Endothelial cell of umbilical vein (primary cell): ENCODE measurements at regions not wholly inside any gene's neighbourhood (a gene's known extent, or its start where the extent isn't known, plus 50 kb on each side); places are given as distances from the start of the nearest gene placed in this dataset.

Experiments
- BruUV-seq: library from RNA; stranded (reverse); fragments of 400-500 nt; replicated peaks from 2 replicates; lab custom pipeline; 2021; lab: Mats Ljungman, UMichigan
- CTCF ChIA-PET: fragments of 300-600, 350-600 bp; sonication (Branson Sonifier 250); formaldehyde crosslinking; loops from one replicate; lab custom pipeline; 2021; ENCODE audit warnings: antibody characterized with exemption, inconsistent platforms; lab: Charles Lee
- POLR2A ChIA-PET: fragments of 300-600, 350-600 bp; sonication (Branson Sonifier 250); formaldehyde crosslinking; loops from one replicate; lab custom pipeline; 2021; ENCODE audit warnings: antibody characterized with exemption, inconsistent platforms; lab: Charles Lee
- DNase-seq: peaks from one replicate; pipeline ENCODE4 v3.0.0-alpha.2; 2011; ENCODE audit warnings: low read depth, low spot score
- FAIRE-seq: peaks from 2 replicates; lab custom pipeline; 2011; peaks lifted over from hg19 to GRCh38; lab: Jason Lieb, UNC
- H2AFZ ChIP-seq: 2 replicates; pipeline ENCODE4 v1.6.0; 2012; ENCODE audit warnings: low read depth, low read length, control low read depth, inconsistent platforms
- H3K27ac ChIP-seq: 2 replicates; pipeline ENCODE4 v1.5.1; 2011; ENCODE audit warnings: low read depth, mild to moderate bottlenecking, control low read depth, low read length, moderate library complexity; ENCODE audit not compliant: insufficient read depth
- H3K27me3 ChIP-seq, 2 experiments: 2 replicates each; pipeline versions ENCODE4 v1.6.0 to v1.6.1; 2011; ENCODE audit warnings: low read length in 2 of 2, mixed read lengths in 1 of 2; ENCODE audit not compliant: control insufficient read depth in 2 of 2, insufficient read depth in 2 of 2
- H3K36me3 ChIP-seq, 2 experiments: 2 replicates in 1 of 2; 3 replicates in 1 of 2; pipeline ENCODE4 v1.5.1; 2011; ENCODE audit warnings: low read length in 2 of 2, mild to moderate bottlenecking in 1 of 2, moderate library complexity in 1 of 2; ENCODE audit not compliant: control insufficient read depth in 2 of 2, insufficient read depth in 2 of 2; ENCODE audit errors: extremely low read depth in 1 of 2
- H3K4me1 ChIP-seq: 3 replicates; pipeline ENCODE4 v1.5.1; 2011; ENCODE audit warnings: mild to moderate bottlenecking, low read length; ENCODE audit not compliant: control insufficient read depth, insufficient read depth; ENCODE audit errors: extremely low read depth
- H3K4me2 ChIP-seq: 2 replicates; pipeline ENCODE4 v1.6.1; 2011; ENCODE audit warnings: low read length, control low read depth, mixed read lengths; ENCODE audit not compliant: insufficient read depth
- H3K4me3 ChIP-seq, 3 experiments: fragments of 200-600 bp in 1 of 3; sonication (generic), shearing (Covaris generic) in 1 of 3; replicated peaks in 1 of 3; 2 replicates each; pipeline ENCODE4 v1.5.1; 2011 to 2016; ENCODE audit warnings: control low read depth in 3 of 3, low read length in 3 of 3, mild to moderate bottlenecking in 2 of 3, inconsistent platforms in 1 of 3, low read depth in 1 of 3, moderate library complexity in 1 of 3; ENCODE audit not compliant: insufficient read depth in 1 of 3
- H3K79me2 ChIP-seq: 2 replicates; pipeline ENCODE4 v1.6.0; 2012; ENCODE audit warnings: low read length, inconsistent platforms; ENCODE audit not compliant: control insufficient read depth, insufficient read depth
- H3K9ac ChIP-seq: replicated peaks from 2 replicates; pipeline ENCODE3; 2011; ENCODE audit warnings: low read length, control low read depth; ENCODE audit not compliant: insufficient read depth; ENCODE audit errors: extremely low read depth
- H3K9me1 ChIP-seq: replicated peaks from 3 replicates; pipeline ENCODE4 v1.6.0; 2011; ENCODE audit warnings: mild to moderate bottlenecking, low read length; ENCODE audit not compliant: control insufficient read depth, insufficient read depth; ENCODE audit errors: extremely low read depth
- H3K9me3 ChIP-seq: replicated peaks from 2 replicates; pipeline ENCODE4 v1.5.1; 2012; ENCODE audit warnings: low read length, inconsistent platforms; ENCODE audit not compliant: control insufficient read depth, insufficient read depth
- H4K20me1 ChIP-seq: replicated peaks from 2 replicates; pipeline ENCODE3; 2011; ENCODE audit warnings: mild to moderate bottlenecking, low read length; ENCODE audit not compliant: control insufficient read depth, insufficient read depth; ENCODE audit errors: extremely low read depth
- CTCF ChIP-seq, 2 donors: IDR thresholded peaks; 1 replicate in 1 of 2; 2 replicates in 1 of 2; pipeline ENCODE4 v1.5.1; 2011; ENCODE audit warnings: low read length in 2 of 2, mild to moderate bottlenecking in 2 of 2, moderate library complexity in 2 of 2, control low read depth in 1 of 2, inconsistent platforms in 1 of 2, low read depth in 1 of 2; ENCODE audit not compliant: insufficient read depth in 1 of 2; ENCODE audit errors: extremely low read depth in 1 of 2
- EZH2 ChIP-seq: IDR thresholded peaks from 2 replicates; pipeline ENCODE4 v1.6.1; 2012; ENCODE audit warnings: borderline replicate concordance, low read depth, mild to moderate bottlenecking, moderate library complexity, low read length, inconsistent platforms; ENCODE audit not compliant: severe bottlenecking
- MAX ChIP-seq: IDR thresholded peaks from 2 replicates; pipeline ENCODE4 v1.6.1; 2011; ENCODE audit not compliant: insufficient read depth, insufficient read length
- MYC ChIP-seq: IDR thresholded peaks from one replicate; pipeline ENCODE4 v1.6.1; 2011; ENCODE audit warnings: mild to moderate bottlenecking, low read depth, low read length
- dilution Hi-C: fragments of 300-500 bp; cut with MboI; formaldehyde crosslinking; loops from one replicate; pipeline ENCODE4 v1.15.0; 2019; ENCODE audit warnings: low sequenced_read_pairs; ENCODE audit not compliant: extremely low pct_ligation_motif_present
- intact Hi-C: fragments of 100-400 bp; cut with micrococcal nuclease; formaldehyde crosslinking; loops from one replicate; pipeline ENCODE4 v1.10.0; 2022

DNA sequence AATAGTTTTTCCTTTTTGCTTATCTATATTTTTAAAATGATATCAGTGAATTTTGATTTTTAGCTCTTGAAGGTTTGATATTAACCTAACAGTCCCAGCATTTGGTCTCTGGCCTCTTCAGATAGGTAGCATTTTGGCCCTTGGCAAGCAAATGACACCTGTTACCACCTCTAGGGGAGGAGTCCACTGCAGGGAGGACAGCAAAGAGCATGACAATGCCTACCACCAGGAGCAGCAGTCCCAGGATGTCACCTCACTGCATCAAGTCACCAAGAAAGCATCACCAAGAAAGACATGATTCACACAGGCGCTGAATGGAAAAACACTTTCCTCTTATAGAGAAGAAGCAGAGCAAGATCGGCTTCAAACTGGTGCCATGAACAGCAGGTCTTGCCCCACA is 224.3 kb downstream of the UBE3D start:
- Histone ChIP-seq H3K9me1 (no peaks in the 10 kb centered on the region), H3K36me3 (no peaks in the 10 kb centered on the region), H3K27me3 (peaks cover 0 to 3% of the 10 kb centered on the region in 2 experiments), H4K20me1 (no peaks in the 10 kb centered on the region), H3K27ac (no peak overlapping the region), H2AFZ (no peak overlapping the region), H3K4me2 (no peak overlapping the region), H3K79me2 (no peaks in the 10 kb centered on the region), H3K4me3 (no peak overlapping the region), H3K9ac (no peak overlapping the region), H3K9me3 (no peaks in the 10 kb centered on the region), H3K4me1 (no peaks in the 10 kb centered on the region)
- TF ChIP-seq EZH2 (no peak), CTCF (IDR thresholded peaks at IDR 0.05; ENCODE audit: extremely low read depth in 1 of 2, insufficient read depth in 1 of 2, low read depth in 1 of 2, low read length in 2 of 2) (no peak), MYC (no peak), MAX (no peak)
- dilution Hi-C loops, result no loop called here
- no peak for FAIRE-seq
- ChIA-PET CTCF (no interaction called here), POLR2A (no interaction called here)
- no peak for DNase-seq
- intact Hi-C loops, result no loop called here
- no TSS peak for BruUV-seq
